ENCODE measurements at regions not wholly inside any gene's neighbourhood (a gene's known extent, or its start where the extent isn't known, plus 50 kb on each side); places are given as distances from the start of the nearest gene placed in this dataset.

DNA sequence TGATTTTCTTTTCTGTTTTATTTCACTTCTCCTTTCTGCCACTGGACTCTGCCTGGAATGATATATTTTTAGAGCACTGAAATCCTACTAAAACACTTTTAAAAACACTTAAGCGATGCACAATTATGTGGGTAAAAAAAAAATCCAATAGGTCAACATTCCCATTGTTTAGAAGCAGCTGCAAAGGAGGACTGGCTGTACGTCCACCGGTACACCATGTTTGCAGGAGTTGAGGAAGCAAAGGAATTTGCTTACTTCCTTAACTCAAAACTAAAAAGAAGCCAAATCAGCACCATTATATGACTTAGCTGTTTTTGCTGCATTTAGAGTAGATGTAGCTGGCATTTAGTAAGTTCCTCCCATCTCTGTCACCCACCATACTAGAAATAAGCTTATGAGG is 186.8 kb upstream of the TMTC1 start:
- no peak for ATAC-seq
- no peak for DNase-seq
- Histone ChIP-seq H3K36me3 (no peaks in the 10 kb centered on the region), H3K4me1 (no peaks in the 10 kb centered on the region), H3K9me3 (no peaks in the 10 kb centered on the region), H3K27ac (no peak overlapping the region), H3K4me3 (no peak overlapping the region), H3K27me3 (no peaks in the 10 kb centered on the region)
- intact Hi-C loops (cut with DNase I): no loop called here
- TF ChIP-seq, protein P1, sequence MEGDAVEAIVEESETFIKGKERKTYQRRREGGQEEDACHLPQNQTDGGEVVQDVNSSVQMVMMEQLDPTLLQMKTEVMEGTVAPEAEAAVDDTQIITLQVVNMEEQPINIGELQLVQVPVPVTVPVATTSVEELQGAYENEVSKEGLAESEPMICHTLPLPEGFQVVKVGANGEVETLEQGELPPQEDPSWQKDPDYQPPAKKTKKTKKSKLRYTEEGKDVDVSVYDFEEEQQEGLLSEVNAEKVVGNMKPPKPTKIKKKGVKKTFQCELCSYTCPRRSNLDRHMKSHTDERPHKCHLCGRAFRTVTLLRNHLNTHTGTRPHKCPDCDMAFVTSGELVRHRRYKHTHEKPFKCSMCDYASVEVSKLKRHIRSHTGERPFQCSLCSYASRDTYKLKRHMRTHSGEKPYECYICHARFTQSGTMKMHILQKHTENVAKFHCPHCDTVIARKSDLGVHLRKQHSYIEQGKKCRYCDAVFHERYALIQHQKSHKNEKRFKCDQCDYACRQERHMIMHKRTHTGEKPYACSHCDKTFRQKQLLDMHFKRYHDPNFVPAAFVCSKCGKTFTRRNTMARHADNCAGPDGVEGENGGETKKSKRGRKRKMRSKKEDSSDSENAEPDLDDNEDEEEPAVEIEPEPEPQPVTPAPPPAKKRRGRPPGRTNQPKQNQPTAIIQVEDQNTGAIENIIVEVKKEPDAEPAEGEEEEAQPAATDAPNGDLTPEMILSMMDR (IDR thresholded peaks at IDR 0.05): no peak

DNA sequence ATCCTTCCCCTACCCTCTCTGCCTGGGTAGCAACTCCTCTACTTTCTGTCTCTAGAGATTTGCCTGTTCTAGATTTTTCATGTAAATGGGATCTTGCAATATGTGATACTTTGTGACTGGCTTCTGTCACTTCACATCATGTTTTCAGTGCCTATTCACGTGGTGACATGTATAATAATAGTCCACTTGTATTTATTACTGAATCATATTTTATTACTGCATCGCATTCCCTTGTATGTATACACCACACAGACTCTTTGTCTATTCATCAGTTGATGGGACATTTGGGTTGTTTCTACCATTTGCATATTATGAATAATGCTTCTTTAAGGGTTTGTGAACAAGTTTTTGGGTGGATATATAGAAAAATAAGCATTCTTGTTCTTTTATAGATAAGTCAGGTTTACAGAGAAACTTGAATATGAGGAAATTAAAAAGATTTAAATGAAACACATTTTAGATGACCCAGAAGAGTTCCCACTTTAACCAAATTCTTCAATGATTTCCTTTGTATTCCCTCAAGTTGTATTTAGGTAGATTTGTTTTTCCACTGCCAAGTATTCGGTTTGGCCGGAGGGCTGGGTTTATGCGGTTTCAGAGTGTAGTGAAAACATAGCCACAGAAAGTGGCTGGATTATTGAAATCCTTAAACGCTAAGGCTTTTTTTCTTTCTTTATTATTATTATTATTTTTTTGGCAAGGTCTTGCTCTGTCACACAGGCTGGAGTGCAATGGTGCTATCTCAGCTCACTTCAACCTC is 178.7 kb upstream of the TMTC1 start:
- ATAC-seq: no peak
- intact Hi-C loops (cut with DNase I): no loop called here

DNA sequence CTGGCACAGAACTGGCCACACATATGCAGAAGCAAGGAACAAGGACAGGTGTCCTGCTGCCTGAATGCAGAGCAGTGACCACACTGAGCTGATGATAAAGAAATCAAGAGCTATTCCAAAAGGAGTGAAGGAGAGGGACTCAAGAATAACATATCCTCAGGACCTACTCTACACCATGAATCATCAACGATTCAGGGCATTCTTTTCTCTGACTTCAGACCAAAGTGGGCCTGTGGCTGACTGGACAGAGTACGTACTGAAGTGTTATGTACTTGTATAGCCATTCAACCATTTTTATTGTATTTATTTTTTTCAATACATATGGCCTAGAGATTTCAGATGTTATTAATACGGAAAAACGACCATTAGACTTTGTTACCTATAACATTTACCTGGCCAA is 177.5 kb upstream of the TMTC1 start:
- no peak overlapping the region for H3K27ac ChIP-seq
- no peak overlapping the region for H3K4me3 ChIP-seq
- TF ChIP-seq, protein P1 (IDR thresholded peaks at IDR 0.05): no peak
- DNase-seq: no peak
- no peaks in the 10 kb centered on the region for H3K9me3 ChIP-seq
- H3K4me1 ChIP-seq: no peaks in the 10 kb centered on the region
- H3K36me3 ChIP-seq: no peaks in the 10 kb centered on the region
- H3K27me3 ChIP-seq: no peaks in the 10 kb centered on the region
- ATAC-seq: no peak
- intact Hi-C loops (cut with DNase I): no loop called here

More for the DNA sequence above, 178.7 kb upstream of the TMTC1 start:
- Histone ChIP-seq H3K4me1 (no peaks in the 10 kb centered on the region), H3K27ac (no peak overlapping the region), H3K36me3 (no peaks in the 10 kb centered on the region), H3K27me3 (no peaks in the 10 kb centered on the region), H3K4me3 (no peak overlapping the region), H3K9me3 (no peaks in the 10 kb centered on the region)
- DNase-seq: no peak
- TF ChIP-seq, protein P1 (IDR thresholded peaks at IDR 0.05): no peak

DNA sequence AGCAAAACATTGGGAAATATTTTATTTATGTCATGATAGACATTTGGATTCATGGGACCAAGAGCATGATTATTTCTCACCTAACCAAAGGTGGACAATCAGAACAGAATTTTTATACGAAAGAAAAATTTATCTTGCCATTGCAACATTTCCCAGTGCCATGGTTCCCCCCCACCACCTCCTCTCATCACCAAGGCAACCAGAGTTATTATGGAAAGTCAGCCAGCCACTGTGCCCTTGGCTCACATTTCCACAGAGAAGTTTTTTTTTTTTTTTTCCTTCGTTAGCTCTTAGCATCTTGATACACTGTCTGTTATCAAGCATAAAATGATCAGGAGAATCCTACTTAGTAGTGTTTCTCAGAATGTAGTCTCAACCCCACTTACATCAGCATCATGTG is 176.4 kb upstream of the TMTC1 start:
- Histone ChIP-seq H3K9me3 (no peaks in the 10 kb centered on the region), H3K27me3 (no peaks in the 10 kb centered on the region), H3K36me3 (no peaks in the 10 kb centered on the region), H3K4me1 (no peaks in the 10 kb centered on the region), H3K4me3 (no peak overlapping the region), H3K27ac (no peak overlapping the region)
- intact Hi-C loops (cut with DNase I): no loop called here
- DNase-seq: peak in 1 of 4 donors; percentile 3
- ATAC-seq: no peak
- TF ChIP-seq, protein P1 (IDR thresholded peaks at IDR 0.05): no peak

DNA sequence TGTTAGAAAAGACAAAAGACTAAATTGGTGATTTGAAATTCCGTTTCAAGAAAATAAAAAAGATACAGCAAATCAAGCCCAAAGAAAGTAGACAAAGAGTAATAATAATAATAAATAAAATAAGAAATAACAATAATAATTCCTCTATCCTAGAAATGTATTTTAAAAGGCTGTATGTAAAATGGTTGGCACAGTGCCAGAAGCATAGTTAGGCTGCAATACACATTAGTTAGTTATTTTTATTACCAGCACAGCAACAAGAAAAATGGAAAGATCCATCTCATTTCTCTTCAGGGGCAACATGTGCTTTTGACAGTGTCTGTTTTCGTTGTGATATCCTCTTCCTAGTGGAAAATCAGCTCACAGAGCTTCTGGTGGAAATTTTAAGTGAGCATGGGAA is 174.1 kb upstream of the TMTC1 start:
- no peak for ATAC-seq
- peak in 1 of 4 donors; percentile 5 for DNase-seq
- Histone ChIP-seq H3K9me3 (no peaks in the 10 kb centered on the region), H3K4me1 (no peaks in the 10 kb centered on the region), H3K27ac (no peak overlapping the region), H3K36me3 (no peaks in the 10 kb centered on the region), H3K27me3 (no peaks in the 10 kb centered on the region), H3K4me3 (no peak overlapping the region)
- TF ChIP-seq, protein P1 (IDR thresholded peaks at IDR 0.05): no peak
- intact Hi-C loops (cut with DNase I): no loop called here

Data from left lung (tissue), 4 donors.